T-helper 17 cell (primary cell): ENCODE measurements at regions not wholly inside any gene's neighbourhood (a gene's known extent, or its start where the extent isn't known, plus 50 kb on each side); places are given as distances from the start of the nearest gene placed in this dataset.
"Not testable (repeated sequence)": the region's sequence is repeated elsewhere in the genome, so short reads cannot be mapped to it uniquely, and the experiment has no call there.

Source experiments
- ATAC-seq: fragments of 150-1000 bp; cut with Tn5 transposase; 2 replicates; pipeline ENCODE4 v1.10.0; 2021; ENCODE audit warnings: mild to moderate bottlenecking, moderate library complexity
- DNase-seq, 3 donors: peaks; one replicate each; pipeline versions ENCODE4 v3.0.0 to v3.0.0-alpha.2; 2020 to 2021
- H3K9me3 ChIP-seq: one replicate; pipeline ENCODE4 v1.7.0; 2013; ENCODE audit warnings: low read length, mild to moderate bottlenecking; ENCODE audit not compliant: control insufficient read depth, poor library complexity, severe bottlenecking
- H3K27ac Mint-ChIP-seq: one replicate; pipeline ENCODE4 v1.8.0; 2022; ENCODE audit warnings: mild to moderate bottlenecking, moderate library complexity, mixed read lengths
- H3K27me3 Mint-ChIP-seq: one replicate; pipeline ENCODE4 v1.8.0; 2022; ENCODE audit warnings: mixed read lengths
- H3K36me3 Mint-ChIP-seq: one replicate; pipeline ENCODE4 v1.8.0; 2022; ENCODE audit warnings: low read depth, mixed read lengths
- H3K4me1 Mint-ChIP-seq: one replicate; pipeline ENCODE4 v1.8.0; 2022; ENCODE audit warnings: mild to moderate bottlenecking, mixed read lengths
- H3K4me3 Mint-ChIP-seq: one replicate; pipeline ENCODE4 v1.8.0; 2022; ENCODE audit warnings: mild to moderate bottlenecking, moderate library complexity, mixed read lengths

- peaks cover 19% of the 10 kb centered on the region for H3K27me3 Mint-ChIP-seq
- DNase-seq (no peak), ATAC-seq (no peak)
- H3K4me3 Mint-ChIP-seq = no peak overlapping the region
- H3K9me3 ChIP-seq = no peaks in the 10 kb centered on the region
- H3K4me1 Mint-ChIP-seq = peaks cover 4% of the 10 kb centered on the region
- no peak overlapping the region for H3K27ac Mint-ChIP-seq
- peaks cover 5% of the 10 kb centered on the region for H3K36me3 Mint-ChIP-seq
Observed at GRCh38 chr1:199247891-199248290, 609.1 kb downstream of the PTPRC start.

GRCh38 chr1:199254040-199254439 is 615.2 kb downstream of the PTPRC start:
- not testable (repeated sequence) for DNase-seq, ATAC-seq, H3K27me3 Mint-ChIP-seq, H3K36me3 Mint-ChIP-seq, H3K9me3 ChIP-seq, H3K27ac Mint-ChIP-seq, H3K4me3 Mint-ChIP-seq, H3K4me1 Mint-ChIP-seq

- DNase-seq = no peak
- Mint-ChIP-seq H3K36me3 (peaks cover 2% of the 10 kb centered on the region), H3K27ac (no peak overlapping the region), H3K4me3 (no peak overlapping the region), H3K27me3 (peaks cover 11% of the 10 kb centered on the region), H3K4me1 (peaks cover 2% of the 10 kb centered on the region)
- no peaks in the 10 kb centered on the region for H3K9me3 ChIP-seq
- ATAC-seq = no peak
Observed at GRCh38 chr1:199261328-199261727, 622.5 kb downstream of the PTPRC start.

- no peak overlapping the region for H3K4me3 Mint-ChIP-seq
Observed at GRCh38 chr1:199264283-199264682, 625.4 kb downstream of the PTPRC start.

GRCh38 chr1:199264911-199265310 is 626.1 kb downstream of the PTPRC start:
- no peaks in the 10 kb centered on the region for H3K9me3 ChIP-seq
- H3K4me3 Mint-ChIP-seq = no peak overlapping the region
- no peak for ATAC-seq
- peaks cover 2% of the 10 kb centered on the region for H3K4me1 Mint-ChIP-seq
- no peak for DNase-seq
- H3K27me3 Mint-ChIP-seq = peaks cover 11% of the 10 kb centered on the region
- peaks cover 2% of the 10 kb centered on the region for H3K36me3 Mint-ChIP-seq
- no peak overlapping the region for H3K27ac Mint-ChIP-seq

More at GRCh38 chr1:199264283-199264682, 625.4 kb downstream of the PTPRC start:
- DNase-seq = no peak
- H3K27ac Mint-ChIP-seq = no peak overlapping the region
- H3K4me1 Mint-ChIP-seq = peaks cover 2% of the 10 kb centered on the region
- H3K27me3 Mint-ChIP-seq = peaks cover 11% of the 10 kb centered on the region
- H3K9me3 ChIP-seq = no peaks in the 10 kb centered on the region
- ATAC-seq = no peak
- peaks cover 2% of the 10 kb centered on the region for H3K36me3 Mint-ChIP-seq

- no peak overlapping the region for H3K4me3 Mint-ChIP-seq
- peaks cover 2% of the 10 kb centered on the region for H3K4me1 Mint-ChIP-seq
- no peak overlapping the region for H3K27ac Mint-ChIP-seq
- peaks cover 11% of the 10 kb centered on the region for H3K27me3 Mint-ChIP-seq
- peaks cover 3% of the 10 kb centered on the region for H3K36me3 Mint-ChIP-seq
- ATAC-seq (no peak), DNase-seq (no peak)
- no peaks in the 10 kb centered on the region for H3K9me3 ChIP-seq
Observed at GRCh38 chr1:199265319-199265718, 626.5 kb downstream of the PTPRC start.

- ATAC-seq (no peak), DNase-seq (no peak)
- peaks cover 2% of the 10 kb centered on the region for H3K36me3 Mint-ChIP-seq
- no peaks in the 10 kb centered on the region for H3K27me3 Mint-ChIP-seq
- H3K27ac Mint-ChIP-seq = no peak overlapping the region
- H3K4me3 Mint-ChIP-seq = no peak overlapping the region
- no peaks in the 10 kb centered on the region for H3K4me1 Mint-ChIP-seq
- no peaks in the 10 kb centered on the region for H3K9me3 ChIP-seq
Observed at GRCh38 chr1:199269241-199269640, 630.4 kb downstream of the PTPRC start.

- H3K4me1 Mint-ChIP-seq = peaks cover 2% of the 10 kb centered on the region
- H3K27ac Mint-ChIP-seq = no peak overlapping the region
- H3K4me3 Mint-ChIP-seq = no peak overlapping the region
- H3K27me3 Mint-ChIP-seq = no peaks in the 10 kb centered on the region
- DNase-seq (no peak), ATAC-seq (no peak)
- H3K9me3 ChIP-seq = no peaks in the 10 kb centered on the region
- peaks cover 2% of the 10 kb centered on the region for H3K36me3 Mint-ChIP-seq
Observed at GRCh38 chr1:199272139-199272544, 633.3 kb downstream of the PTPRC start.

GRCh38 chr1:199272628-199273086 is 633.8 kb downstream of the PTPRC start:
- no peak for ATAC-seq

GRCh38 chr1:199273837-199274379 is 635.1 kb downstream of the PTPRC start:
- no peak overlapping the region for H3K4me3 Mint-ChIP-seq
- H3K27ac Mint-ChIP-seq = no peak overlapping the region
- H3K4me1 Mint-ChIP-seq = peaks cover 2% of the 10 kb centered on the region
- peaks cover 2% of the 10 kb centered on the region for H3K36me3 Mint-ChIP-seq
- no peaks in the 10 kb centered on the region for H3K9me3 ChIP-seq
- ATAC-seq = no peak
- no peaks in the 10 kb centered on the region for H3K27me3 Mint-ChIP-seq
- no peak for DNase-seq

More at GRCh38 chr1:199272628-199273086, 633.8 kb downstream of the PTPRC start:
- H3K36me3 Mint-ChIP-seq = peaks cover 2% of the 10 kb centered on the region
- no peaks in the 10 kb centered on the region for H3K27me3 Mint-ChIP-seq
- H3K27ac Mint-ChIP-seq = no peak overlapping the region
- H3K9me3 ChIP-seq = no peaks in the 10 kb centered on the region
- H3K4me3 Mint-ChIP-seq = no peak overlapping the region
- H3K4me1 Mint-ChIP-seq = peaks cover 2% of the 10 kb centered on the region
- no peak for DNase-seq

GRCh38 chr1:199279067-199279466 is 640.2 kb downstream of the PTPRC start:
- Mint-ChIP-seq H3K4me1 (peaks cover 8% of the 10 kb centered on the region), H3K4me3 (no peak overlapping the region), H3K36me3 (no peaks in the 10 kb centered on the region), H3K27me3 (peaks cover 14% of the 10 kb centered on the region), H3K27ac (no peak overlapping the region)
- ATAC-seq (no peak), DNase-seq (no peak)
- no peaks in the 10 kb centered on the region for H3K9me3 ChIP-seq

GRCh38 chr1:199279872-199280645 is 641.2 kb downstream of the PTPRC start:
- peaks cover 8% of the 10 kb centered on the region for H3K4me1 Mint-ChIP-seq

GRCh38 chr1:199282751-199283305 is 644.0 kb downstream of the PTPRC start:
- no peak for DNase-seq
- no peak overlapping the region for H3K27ac Mint-ChIP-seq
- H3K4me3 Mint-ChIP-seq = no peak overlapping the region
- peaks cover 6% of the 10 kb centered on the region for H3K4me1 Mint-ChIP-seq
- H3K9me3 ChIP-seq = no peaks in the 10 kb centered on the region
- no peak for ATAC-seq
- no peaks in the 10 kb centered on the region for H3K36me3 Mint-ChIP-seq
- H3K27me3 Mint-ChIP-seq = peaks cover 26% of the 10 kb centered on the region

More at GRCh38 chr1:199279872-199280645, 641.2 kb downstream of the PTPRC start:
- DNase-seq (no peak), ATAC-seq (no peak)
- H3K36me3 Mint-ChIP-seq = no peaks in the 10 kb centered on the region
- no peaks in the 10 kb centered on the region for H3K9me3 ChIP-seq
- H3K27ac Mint-ChIP-seq = no peak overlapping the region
- H3K27me3 Mint-ChIP-seq = peaks cover 14% of the 10 kb centered on the region
- H3K4me3 Mint-ChIP-seq = no peak overlapping the region
